Endodermal cell (in vitro differentiated cells): ENCODE measurements at regions not wholly inside any gene's neighbourhood (a gene's known extent, or its start where the extent isn't known, plus 50 kb on each side); places are given as distances from the start of the nearest gene placed in this dataset.

Experiments
- DNase-seq: peaks from one replicate; pipeline ENCODE4 v3.0.0-alpha.2; 2017
- H3K27ac ChIP-seq: 2 replicates; pipeline ENCODE4 v1.5.1; 2013; ENCODE audit warnings: mild to moderate bottlenecking, low read depth, low read length, moderate library complexity
- H3K27me3 ChIP-seq: 2 replicates; pipeline ENCODE4 v1.6.1; 2013; ENCODE audit warnings: mild to moderate bottlenecking, low read length, moderate library complexity; ENCODE audit not compliant: insufficient read depth, control insufficient read depth, poor library complexity, severe bottlenecking
- H3K36me3 ChIP-seq: 2 replicates; pipeline ENCODE4 v1.7.0; 2013; ENCODE audit warnings: mild to moderate bottlenecking, low read length, moderate library complexity; ENCODE audit not compliant: control insufficient read depth, insufficient read depth
- H3K4me1 ChIP-seq: one replicate; pipeline ENCODE4 v1.7.0; 2013; ENCODE audit warnings: low read length; ENCODE audit not compliant: control insufficient read depth, insufficient read depth
- H3K4me3 ChIP-seq: 2 replicates; pipeline ENCODE4 v1.5.1; 2013; ENCODE audit warnings: mild to moderate bottlenecking, low read length, moderate library complexity
- H3K9ac ChIP-seq: 2 replicates; pipeline ENCODE4 v1.6.1; 2013; ENCODE audit warnings: mild to moderate bottlenecking, low read length, moderate library complexity; ENCODE audit not compliant: poor library complexity, severe bottlenecking; ENCODE audit errors: extremely low read depth
- H3K9me3 ChIP-seq: 2 replicates; pipeline ENCODE4 v1.6.1; 2013; ENCODE audit warnings: mild to moderate bottlenecking, low read length, moderate library complexity; ENCODE audit not compliant: control insufficient read depth
- H3K27ac Mint-ChIP-seq: 2 replicates; pipeline ENCODE4 v1.8.0; 2020; ENCODE audit warnings: mixed read lengths
- H3K27me3 Mint-ChIP-seq: 2 replicates; pipeline ENCODE4 v1.8.0; 2021; ENCODE audit warnings: mild to moderate bottlenecking, mixed read lengths; ENCODE audit not compliant: insufficient read depth
- H3K36me3 Mint-ChIP-seq: 2 replicates; pipeline ENCODE4 v1.8.0; 2020; ENCODE audit warnings: low read depth, mixed read lengths
- H3K4me1 Mint-ChIP-seq: 2 replicates; pipeline ENCODE4 v1.8.0; 2020; ENCODE audit warnings: mixed read lengths
- H3K4me3 Mint-ChIP-seq: 2 replicates; pipeline ENCODE4 v1.8.0; 2020; ENCODE audit warnings: mild to moderate bottlenecking, moderate library complexity, mixed read lengths
- H3K9me3 Mint-ChIP-seq: 2 replicates; pipeline ENCODE4 v1.8.0; 2020; ENCODE audit warnings: mild to moderate bottlenecking, mixed read lengths
- WGBS, 2 experiments: methylation state at CpG; one replicate each; pipeline versions ENCODE4 v1.1.5 to v1.1.7; 2013; ENCODE audit warnings: missing lambda C conversion rate in 2 of 2, mixed read lengths in 1 of 2; ENCODE audit not compliant: insufficient coverage in 1 of 2, insufficient read length in 1 of 2; 5-methylcytosine and 5-hydroxymethylcytosine counted together
- TF ChIP-seq, protein P1 (sequence below): fragments of 200-600 bp; sonication (generic); conservative IDR thresholded peaks from 2 replicates; pipeline ENCODE4 v1.5.0; 2021; ENCODE audit warnings: antibody characterized with exemption, mild to moderate bottlenecking

DNA sequence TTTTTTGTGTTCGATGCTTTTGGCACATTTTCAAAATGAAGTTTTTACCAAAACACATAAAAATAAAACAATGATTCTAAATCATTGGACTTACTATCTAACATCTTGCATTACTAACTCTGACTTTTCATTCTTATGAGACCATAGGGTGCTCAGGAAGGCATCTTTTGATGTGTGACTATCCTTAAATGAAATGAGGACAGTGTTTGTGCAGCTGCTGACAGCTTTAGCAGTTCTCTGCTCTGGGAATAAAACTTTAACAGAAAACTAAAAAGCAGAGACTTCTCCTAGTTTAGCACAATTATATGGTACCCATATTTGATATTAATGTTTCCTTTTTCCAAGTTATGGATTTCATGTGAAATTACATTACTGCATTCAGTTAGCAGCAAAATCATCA lies 471.6 kb downstream of the ARL4A start:
- no peak for DNase-seq
- Histone ChIP-seq H3K27me3 (no peaks in the 10 kb centered on the region), H3K9ac (no peak overlapping the region), H3K4me1 (peaks cover 3% of the 10 kb centered on the region), H3K36me3 (no peaks in the 10 kb centered on the region), H3K4me3 (no peak overlapping the region), H3K9me3 (no peaks in the 10 kb centered on the region), H3K27ac (no peak overlapping the region)
- Mint-ChIP-seq H3K4me1 (peaks cover 14% of the 10 kb centered on the region), H3K27ac (no peak overlapping the region), H3K36me3 (no peaks in the 10 kb centered on the region), H3K4me3 (no peak overlapping the region), H3K9me3 (no peaks in the 10 kb centered on the region), H3K27me3 (no peaks in the 10 kb centered on the region)
- 100% methylated on average over 1 of the region's 1 CpG; no CpG with 5 or more reads in 1 of the 2 experiments for WGBS, 2 experiments
- TF ChIP-seq, protein P1, sequence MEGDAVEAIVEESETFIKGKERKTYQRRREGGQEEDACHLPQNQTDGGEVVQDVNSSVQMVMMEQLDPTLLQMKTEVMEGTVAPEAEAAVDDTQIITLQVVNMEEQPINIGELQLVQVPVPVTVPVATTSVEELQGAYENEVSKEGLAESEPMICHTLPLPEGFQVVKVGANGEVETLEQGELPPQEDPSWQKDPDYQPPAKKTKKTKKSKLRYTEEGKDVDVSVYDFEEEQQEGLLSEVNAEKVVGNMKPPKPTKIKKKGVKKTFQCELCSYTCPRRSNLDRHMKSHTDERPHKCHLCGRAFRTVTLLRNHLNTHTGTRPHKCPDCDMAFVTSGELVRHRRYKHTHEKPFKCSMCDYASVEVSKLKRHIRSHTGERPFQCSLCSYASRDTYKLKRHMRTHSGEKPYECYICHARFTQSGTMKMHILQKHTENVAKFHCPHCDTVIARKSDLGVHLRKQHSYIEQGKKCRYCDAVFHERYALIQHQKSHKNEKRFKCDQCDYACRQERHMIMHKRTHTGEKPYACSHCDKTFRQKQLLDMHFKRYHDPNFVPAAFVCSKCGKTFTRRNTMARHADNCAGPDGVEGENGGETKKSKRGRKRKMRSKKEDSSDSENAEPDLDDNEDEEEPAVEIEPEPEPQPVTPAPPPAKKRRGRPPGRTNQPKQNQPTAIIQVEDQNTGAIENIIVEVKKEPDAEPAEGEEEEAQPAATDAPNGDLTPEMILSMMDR, result no peak

DNA sequence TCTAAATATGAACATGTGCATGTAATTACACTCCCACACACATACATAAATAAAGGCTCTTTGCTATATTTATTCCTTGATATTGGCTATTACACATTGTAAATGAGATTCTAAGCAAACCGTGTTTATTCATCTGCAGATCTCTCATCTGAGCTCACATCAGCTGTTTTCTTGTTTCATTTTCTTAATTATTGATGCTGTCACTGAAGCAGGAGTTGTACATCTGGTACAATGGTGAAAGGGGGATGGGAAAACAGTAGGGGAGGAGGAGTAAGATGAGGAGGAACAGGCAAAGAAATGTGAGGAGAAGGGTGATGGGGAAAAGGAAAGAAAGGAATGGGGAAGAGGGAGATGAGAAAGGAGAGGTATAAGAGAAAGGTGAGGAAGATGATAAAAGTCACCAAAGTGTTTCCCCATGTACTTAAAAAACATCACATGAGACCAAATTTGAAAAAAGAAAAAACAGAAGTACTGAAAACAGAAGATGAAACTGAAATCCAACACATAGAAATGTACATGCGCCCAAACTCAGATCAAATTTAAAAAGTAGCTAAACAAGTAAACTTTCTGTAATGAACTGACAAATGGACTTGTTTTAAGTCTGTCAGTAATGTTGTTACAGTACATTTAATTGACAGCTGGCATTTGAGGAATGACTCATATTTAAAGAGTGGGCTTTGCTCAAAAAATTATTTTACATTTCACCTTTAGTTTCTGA lies 472.2 kb downstream of the ARL4A start:
- Mint-ChIP-seq H3K36me3 (no peaks in the 10 kb centered on the region), H3K4me1 (peaks cover 14% of the 10 kb centered on the region), H3K27ac (no peak overlapping the region), H3K9me3 (no peaks in the 10 kb centered on the region), H3K27me3 (no peaks in the 10 kb centered on the region), H3K4me3 (no peak overlapping the region)
- DNase-seq, result no peak
- no peak overlapping the region for H3K27ac ChIP-seq
- TF ChIP-seq, protein P1, result no peak
- H3K9me3 ChIP-seq, result no peaks in the 10 kb centered on the region
- H3K27me3 ChIP-seq, result no peaks in the 10 kb centered on the region
- H3K4me1 ChIP-seq, result peaks cover 3% of the 10 kb centered on the region
- H3K4me3 ChIP-seq, result no peak overlapping the region
- H3K36me3 ChIP-seq, result no peaks in the 10 kb centered on the region
- no peak overlapping the region for H3K9ac ChIP-seq
- 81% methylated on average over 2 of the region's 2 CpGs; no CpG with 5 or more reads in 1 of the 2 experiments for whole genome bisulfite sequencing, 2 experiments

- Histone ChIP-seq H3K27ac (no peak overlapping the region), H3K9ac (no peak overlapping the region), H3K4me3 (no peak overlapping the region), H3K9me3 (no peaks in the 10 kb centered on the region), H3K4me1 (no peaks in the 10 kb centered on the region), H3K36me3 (no peaks in the 10 kb centered on the region), H3K27me3 (no peaks in the 10 kb centered on the region)
- Mint-ChIP-seq H3K27me3 (no peaks in the 10 kb centered on the region), H3K4me3 (no peak overlapping the region), H3K27ac (no peak overlapping the region), H3K9me3 (no peaks in the 10 kb centered on the region), H3K4me1 (peaks cover 7% of the 10 kb centered on the region), H3K36me3 (no peaks in the 10 kb centered on the region)
- no peak for DNase-seq
- TF ChIP-seq, protein P1, result no peak
Measured at GRCh38 chr7:13161125-13161524, 473.7 kb downstream of the ARL4A start.
